HCT116 (cell line): ENCODE measurements at regions not wholly inside any gene's neighbourhood (a gene's known extent, or its start where the extent isn't known, plus 50 kb on each side); places are given as distances from the start of the nearest gene placed in this dataset.

Experiments used
- ATAC-seq: fragments of 200-7000 bp; cut with Tn5 transposase; 2 replicates; pipeline ENCODE4 v1.9.1; 2020; ENCODE audit warnings: mild to moderate bottlenecking, moderate library complexity
- BruUV-seq: library from RNA; stranded (reverse); fragments of 400-500 nt; replicated peaks from 2 replicates; lab custom pipeline; 2021; lab: Mats Ljungman, UMichigan
- CTCF ChIA-PET: fragments of 300-600 bp; sonication (Branson Sonifier 250); formaldehyde crosslinking; loops from one replicate; lab custom pipeline; 2021; ENCODE audit warnings: antibody characterized with exemption; lab: Charles Lee
- POLR2A ChIA-PET: fragments of 300-600, 350-600 bp; sonication (Branson Sonifier 250); formaldehyde crosslinking; loops from one replicate; lab custom pipeline; 2021; ENCODE audit warnings: antibody characterized with exemption; lab: Charles Lee
- RAD21 ChIA-PET, 2 experiments: fragments of 300-600 bp; sonication (Branson Sonifier 250); formaldehyde crosslinking; loops; one replicate each; lab custom pipeline; 2023; ENCODE audit warnings: low total read pairs in 2 of 2; ENCODE audit not compliant: uncharacterized antibody in 2 of 2, unreplicated experiment in 2 of 2, low non-redundant PET in 1 of 2; lab: Charles Lee
- DNase-seq: peaks from one replicate; pipeline ENCODE4 v3.0.0-alpha.2; 2010; ENCODE audit warnings: low read depth, low spot score
- H2AFZ ChIP-seq: fragments of 200-600 bp; shearing (Covaris generic), sonication (generic); 2 replicates; pipeline ENCODE4 v1.6.1; 2017; ENCODE audit warnings: low read depth, mixed run types, mixed read lengths, antibody characterized with exemption, low read length; ENCODE audit not compliant: poor library complexity, severe bottlenecking
- H3K27ac ChIP-seq: 2 replicates; pipeline ENCODE4 v1.5.1; 2012; ENCODE audit warnings: low read depth, low read length
- H3K27me3 ChIP-seq: fragments of 200-600 bp; sonication (generic); 2 replicates; pipeline ENCODE4 v1.6.1; 2016; ENCODE audit warnings: mixed run types, low read length, mixed read lengths; ENCODE audit not compliant: insufficient read depth
- H3K36me3 ChIP-seq, 2 experiments: fragments of 200-500 bp in 1 of 2; fragments of 200-600 bp in 1 of 2; sonication (Bioruptor generic) in 1 of 2; sonication (generic) in 1 of 2; 2 replicates each; pipeline versions ENCODE4 v1.5.1 to v1.6.1; 2014 to 2016; ENCODE audit warnings: low read length in 2 of 2, inconsistent platforms in 1 of 2, mixed read lengths in 1 of 2, mixed run types in 1 of 2; ENCODE audit not compliant: insufficient read depth in 2 of 2, control insufficient read depth in 1 of 2
- H3K4me1 ChIP-seq, 2 experiments: fragments of 200-600 bp in 1 of 2; sonication (generic) in 1 of 2; 2 replicates each; pipeline versions ENCODE4 v1.5.1 to v1.6.1; 2012 to 2017; ENCODE audit warnings: low read length in 2 of 2, inconsistent platforms in 1 of 2, mild to moderate bottlenecking in 1 of 2, mixed read lengths in 1 of 2, mixed run types in 1 of 2, moderate library complexity in 1 of 2; ENCODE audit not compliant: insufficient read depth in 2 of 2, control insufficient read depth in 1 of 2
- H3K4me2 ChIP-seq: fragments of 200-600 bp; sonication (generic); 2 replicates; pipeline ENCODE4 v1.6.1; 2017; ENCODE audit warnings: mixed run types, low read length, mixed read lengths
- H3K4me3 ChIP-seq, 2 experiments: fragments of 200-600 bp in 1 of 2; sonication (generic) in 1 of 2; replicated peaks in 1 of 2; 2 replicates each; pipeline ENCODE4 v1.5.1; 2011 to 2016; ENCODE audit warnings: low read length in 2 of 2, control low read depth in 1 of 2, low read depth in 1 of 2, mild to moderate bottlenecking in 1 of 2, mixed read lengths in 1 of 2, mixed run types in 1 of 2
- H3K79me2 ChIP-seq: fragments of 200-600 bp; sonication (generic); 2 replicates; pipeline ENCODE4 v1.6.1; 2017; ENCODE audit warnings: mild to moderate bottlenecking, mixed run types, low read length, moderate library complexity, mixed read lengths; ENCODE audit not compliant: insufficient read depth
- H3K9ac ChIP-seq: fragments of 200-600 bp; sonication (generic); 2 replicates; pipeline ENCODE4 v1.6.1; 2016; ENCODE audit warnings: low read length, mixed read lengths
- H3K9me2 ChIP-seq: fragments of 200-600 bp; sonication (generic), shearing (Covaris generic); 2 replicates; pipeline ENCODE4 v1.6.1; 2017; ENCODE audit warnings: mixed run types, mild to moderate bottlenecking, moderate library complexity; ENCODE audit not compliant: insufficient read depth
- H3K9me3 ChIP-seq, 2 experiments: fragments of 200-500 bp in 1 of 2; fragments of 200-600 bp in 1 of 2; sonication (Bioruptor generic) in 1 of 2; sonication (generic) in 1 of 2; 2 replicates each; pipeline ENCODE4 v1.6.1; 2014 to 2017; ENCODE audit warnings: low read length in 2 of 2, mixed read lengths in 2 of 2, inconsistent platforms in 1 of 2, low read depth in 1 of 2, mild to moderate bottlenecking in 1 of 2, mixed run types in 1 of 2, moderate library complexity in 1 of 2; ENCODE audit not compliant: control insufficient read depth in 1 of 2, insufficient read depth in 1 of 2
- H4K20me1 ChIP-seq: fragments of 200-600 bp; sonication (generic), shearing (Covaris generic); 2 replicates; pipeline ENCODE4 v1.6.1; 2017; ENCODE audit warnings: mixed run types, mild to moderate bottlenecking, moderate library complexity; ENCODE audit not compliant: insufficient read depth
- ELF1 ChIP-seq: IDR thresholded peaks from 2 replicates; pipeline ENCODE4 v1.6.1; 2012; ENCODE audit warnings: low read depth, borderline replicate concordance
- FOSL1 ChIP-seq: IDR thresholded peaks from 2 replicates; pipeline ENCODE4 v1.6.1; 2012; ENCODE audit warnings: low read depth
- JUND ChIP-seq: IDR thresholded peaks from 2 replicates; pipeline ENCODE4 v1.6.1; 2012
- MAX ChIP-seq: IDR thresholded peaks from 2 replicates; pipeline ENCODE4 v1.6.1; 2012
- SRF ChIP-seq: IDR thresholded peaks from 2 replicates; pipeline ENCODE4 v1.6.1; 2012; ENCODE audit warnings: low read depth
- TCF7L2 ChIP-seq: IDR thresholded peaks from 2 replicates; pipeline ENCODE4 v1.7.0; 2011; ENCODE audit warnings: borderline replicate concordance, inconsistent platforms; ENCODE audit not compliant: insufficient read depth, insufficient read length; ENCODE audit errors: extremely low read depth
- YY1 ChIP-seq: IDR thresholded peaks from 2 replicates; pipeline ENCODE4 v1.6.1; 2011; ENCODE audit warnings: low read length, low read depth, moderate library complexity, mild to moderate bottlenecking; ENCODE audit not compliant: insufficient replicate concordance; ENCODE audit errors: extremely low read depth
- ZNF274 ChIP-seq: fragments of 200-500 bp; sonication (Bioruptor generic); IDR thresholded peaks from 2 replicates; pipeline ENCODE4 v1.6.1; 2014; ENCODE audit warnings: mild to moderate bottlenecking, low read depth, low read length, inconsistent platforms
- intact Hi-C: fragments of 100-400 bp; cut with micrococcal nuclease; formaldehyde crosslinking; loops from 2 replicates; pipeline ENCODE4 v1.10.0; 2022
- TF ChIP-seq, protein P1 (sequence below), 3 experiments: fragments of 200-600 bp in 1 of 3; sonication (generic) in 1 of 3; IDR thresholded peaks in 2 of 3; conservative IDR thresholded peaks in 1 of 3; 2 replicates each; pipeline ENCODE4 v1.5.1; 2012 to 2017; ENCODE audit warnings: low read depth in 2 of 3, low read length in 2 of 3, antibody characterized with exemption in 1 of 3, borderline replicate concordance in 1 of 3, control low read depth in 1 of 3, mild to moderate bottlenecking in 1 of 3, mixed read lengths in 1 of 3, mixed run types in 1 of 3, moderate library complexity in 1 of 3; ENCODE audit not compliant: insufficient read depth in 1 of 3

GRCh38 chr10:120266022-120266421 lies 191.0 kb upstream of the PLPP4 start:
- CTCF ChIA-PET = no interaction called here
- intact Hi-C loops = no loop called here
- TF ChIP-seq YY1 (no peak), ELF1 (no peak), ZNF274 (no peak), MAX (no peak), JUND (no peak), TCF7L2 (no peak), FOSL1 (no peak), SRF (no peak)
- TF ChIP-seq, protein P1, sequence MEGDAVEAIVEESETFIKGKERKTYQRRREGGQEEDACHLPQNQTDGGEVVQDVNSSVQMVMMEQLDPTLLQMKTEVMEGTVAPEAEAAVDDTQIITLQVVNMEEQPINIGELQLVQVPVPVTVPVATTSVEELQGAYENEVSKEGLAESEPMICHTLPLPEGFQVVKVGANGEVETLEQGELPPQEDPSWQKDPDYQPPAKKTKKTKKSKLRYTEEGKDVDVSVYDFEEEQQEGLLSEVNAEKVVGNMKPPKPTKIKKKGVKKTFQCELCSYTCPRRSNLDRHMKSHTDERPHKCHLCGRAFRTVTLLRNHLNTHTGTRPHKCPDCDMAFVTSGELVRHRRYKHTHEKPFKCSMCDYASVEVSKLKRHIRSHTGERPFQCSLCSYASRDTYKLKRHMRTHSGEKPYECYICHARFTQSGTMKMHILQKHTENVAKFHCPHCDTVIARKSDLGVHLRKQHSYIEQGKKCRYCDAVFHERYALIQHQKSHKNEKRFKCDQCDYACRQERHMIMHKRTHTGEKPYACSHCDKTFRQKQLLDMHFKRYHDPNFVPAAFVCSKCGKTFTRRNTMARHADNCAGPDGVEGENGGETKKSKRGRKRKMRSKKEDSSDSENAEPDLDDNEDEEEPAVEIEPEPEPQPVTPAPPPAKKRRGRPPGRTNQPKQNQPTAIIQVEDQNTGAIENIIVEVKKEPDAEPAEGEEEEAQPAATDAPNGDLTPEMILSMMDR (IDR thresholded peaks at IDR 0.05 in 2 of 3, conservative IDR thresholded peaks at IDR 0.05 in 1 of 3; ENCODE audit: borderline replicate concordance in 1 of 3, insufficient read depth in 1 of 3, low read depth in 2 of 3, low read length in 2 of 3) = no peak
- TF ChIP-seq, all 23 proteins: peak for 0
- no TSS peak for BruUV-seq
- Histone ChIP-seq H3K9ac (no peak overlapping the region), H3K9me2 (no peaks in the 10 kb centered on the region), H3K36me3 (no peaks in the 10 kb centered on the region), H3K9me3 (no peaks in the 10 kb centered on the region), H3K4me2 (no peak overlapping the region), H3K27me3 (peaks cover 47% of the 10 kb centered on the region), H3K4me1 (no peaks in the 10 kb centered on the region), H2AFZ (no peak overlapping the region), H3K27ac (no peak overlapping the region), H3K79me2 (no peaks in the 10 kb centered on the region), H3K4me3 (no peak overlapping the region), H4K20me1 (no peaks in the 10 kb centered on the region)
- DNase-seq (no peak), ATAC-seq (no peak)
- ChIA-PET POLR2A (no interaction called here), RAD21 (no interaction called here)
